GM23338 (cell line): ENCODE measurements at regions not wholly inside any gene's neighbourhood (a gene's known extent, or its start where the extent isn't known, plus 50 kb on each side); places are given as distances from the start of the nearest gene placed in this dataset.

Experiments used
- ATAC-seq: fragments of 200-7000 bp; cut with Tn5 transposase; 3 replicates; pipeline ENCODE4 v1.9.1; 2020
- DNase-seq: peaks from one replicate; pipeline ENCODE4 v3.0.0-alpha.2; 2015; ENCODE audit warnings: low spot score
- H2AFZ ChIP-seq: fragments of 200-600 bp; sonication (generic); 2 replicates; pipeline ENCODE4 v1.8.0; 2016; ENCODE audit warnings: antibody characterized with exemption, mild to moderate bottlenecking, moderate library complexity
- H3F3A ChIP-seq: fragments of 200-600 bp; sonication (generic); replicated peaks from 2 replicates; pipeline ENCODE4 v1.8.0; 2017; ENCODE audit warnings: antibody characterized with exemption, mixed run types, low read depth
- H3K27ac ChIP-seq: fragments of 200-600 bp; sonication (generic); 2 replicates; pipeline ENCODE4 v1.6.1; 2016; ENCODE audit warnings: low read depth
- H3K27me3 ChIP-seq: fragments of 200-600 bp; sonication (generic); 2 replicates; pipeline ENCODE4 v1.8.0; 2016; ENCODE audit warnings: mild to moderate bottlenecking, mixed run types, moderate library complexity; ENCODE audit not compliant: insufficient read depth
- H3K36me3 ChIP-seq: fragments of 200-600 bp; sonication (generic); 2 replicates; pipeline ENCODE4 v1.8.0; 2016; ENCODE audit warnings: mild to moderate bottlenecking; ENCODE audit not compliant: insufficient read depth
- H3K4me1 ChIP-seq: fragments of 200-600 bp; sonication (generic); 2 replicates; pipeline ENCODE4 v1.8.0; 2016; ENCODE audit warnings: mild to moderate bottlenecking, moderate library complexity; ENCODE audit not compliant: insufficient read depth
- H3K4me2 ChIP-seq: fragments of 200-600 bp; sonication (generic); 2 replicates; pipeline ENCODE4 v1.7.1; 2017; ENCODE audit warnings: mixed run types
- H3K4me3 ChIP-seq: fragments of 200-600 bp; sonication (generic); 2 replicates; pipeline ENCODE4 v1.6.1; 2016; ENCODE audit warnings: mixed run types
- H3K79me2 ChIP-seq: fragments of 200-600 bp; sonication (generic); replicated peaks from 2 replicates; pipeline ENCODE4 v1.8.0; 2017; ENCODE audit warnings: mild to moderate bottlenecking; ENCODE audit not compliant: insufficient read depth
- H3K9me2 ChIP-seq: fragments of 200-600 bp; sonication (generic); 2 replicates; pipeline ENCODE4 v1.8.0; 2017; ENCODE audit not compliant: insufficient read depth
- H4K20me1 ChIP-seq: fragments of 200-600 bp; sonication (generic); replicated peaks from 2 replicates; pipeline ENCODE4 v1.8.0; 2017; ENCODE audit warnings: mild to moderate bottlenecking; ENCODE audit not compliant: insufficient read depth
- H3K27ac Mint-ChIP-seq: 2 replicates; pipeline ENCODE4 v1.8.0; 2020; ENCODE audit warnings: inconsistent platforms, mild to moderate bottlenecking, moderate library complexity, mixed read lengths
- H3K27me3 Mint-ChIP-seq: 3 replicates; pipeline ENCODE4 v1.8.0; 2022; ENCODE audit warnings: low read depth, mild to moderate bottlenecking, moderate library complexity, mixed read lengths, inconsistent platforms; ENCODE audit not compliant: insufficient read depth, poor library complexity
- H3K36me3 Mint-ChIP-seq: 3 replicates; pipeline ENCODE4 v1.8.0; 2021; ENCODE audit warnings: low read depth, mild to moderate bottlenecking, inconsistent platforms, moderate library complexity, mixed read lengths
- H3K4me1 Mint-ChIP-seq: 3 replicates; pipeline ENCODE4 v1.8.0; 2020; ENCODE audit warnings: mild to moderate bottlenecking, inconsistent platforms, mixed read lengths
- H3K4me3 Mint-ChIP-seq: 3 replicates; pipeline ENCODE4 v1.8.0; 2021; ENCODE audit warnings: moderate library complexity, mild to moderate bottlenecking, inconsistent platforms, mixed read lengths
- H3K9me3 Mint-ChIP-seq: 3 replicates; pipeline ENCODE4 v1.8.0; 2020; ENCODE audit warnings: moderate library complexity, mild to moderate bottlenecking, inconsistent platforms, mixed read lengths
- CREB1 ChIP-seq: fragments of 250-450 bp; sonication (Bioruptor Pico); IDR thresholded peaks from 2 replicates; pipeline ENCODE4 v1.5.0; 2020; ENCODE audit warnings: low read depth, mild to moderate bottlenecking, moderate library complexity
- EZH2 ChIP-seq: fragments of 200-600 bp; sonication (generic); IDR thresholded peaks from one replicate; pipeline ENCODE4 v1.8.0; 2017; ENCODE audit warnings: antibody characterized with exemption, mild to moderate bottlenecking, low read depth; ENCODE audit not compliant: unreplicated experiment
- EZH2phosphoT487 ChIP-seq: fragments of 200-600 bp; sonication (generic); IDR thresholded peaks from one replicate; pipeline ENCODE4 v1.8.1; 2018; ENCODE audit warnings: antibody characterized with exemption; ENCODE audit not compliant: unreplicated experiment
- JUNB ChIP-seq: IDR thresholded peaks from one replicate; pipeline ENCODE4 v1.6.1; 2016; ENCODE audit warnings: antibody characterized with exemption; ENCODE audit not compliant: unreplicated experiment
- NANOG ChIP-seq: IDR thresholded peaks from 2 replicates; pipeline ENCODE4 v1.6.1; 2016; ENCODE audit warnings: antibody characterized with exemption, borderline replicate concordance
- POLR2AphosphoS5 ChIP-seq: IDR thresholded peaks from 2 replicates; pipeline ENCODE4 v1.6.1; 2016; ENCODE audit warnings: antibody characterized with exemption, low read depth
- STAT1 ChIP-seq: IDR thresholded peaks from one replicate; pipeline ENCODE4 v1.6.1; 2016; ENCODE audit warnings: antibody characterized with exemption; ENCODE audit not compliant: unreplicated experiment
- ZNF462 ChIP-seq: fragments of 250-450 bp; sonication (Bioruptor Pico); IDR thresholded peaks from 2 replicates; pipeline ENCODE4 v1.5.0; 2020; ENCODE audit warnings: mild to moderate bottlenecking, moderate library complexity
- TF ChIP-seq, protein P1 (sequence below): IDR thresholded peaks from 2 replicates; pipeline ENCODE4 v1.6.1; 2016; ENCODE audit warnings: antibody characterized with exemption
- TF ChIP-seq, protein P2 (sequence below), 2 experiments: fragments of 200-600 bp in 1 of 2; sonication (generic) in 1 of 2; conservative IDR thresholded peaks; 2 replicates each; pipeline versions ENCODE4 v1.5.1 to v1.6.1; 2016 to 2017; ENCODE audit warnings: antibody characterized with exemption in 2 of 2, low read depth in 2 of 2, mild to moderate bottlenecking in 2 of 2, moderate library complexity in 1 of 2

GRCh38 chr2:8304821-8305766 is 376.8 kb upstream of the ID2 start:
- H3K27ac ChIP-seq, result no peak overlapping the region
- H3K4me1 Mint-ChIP-seq, result peaks cover 8% of the 10 kb centered on the region; the same call in 2 of the 3 replicates
- no peak for ATAC-seq

GRCh38 chr2:8306530-8307351 is 375.1 kb upstream of the ID2 start:
- H3K27me3 ChIP-seq, result no peaks in the 10 kb centered on the region
- H3K79me2 ChIP-seq, result no peaks in the 10 kb centered on the region
- no peak overlapping the region for H2AFZ ChIP-seq
- Mint-ChIP-seq H3K4me1 (peaks cover 8% of the 10 kb centered on the region; the same call in 2 of the 3 replicates), H3K4me3 (no peak overlapping the region), H3K27ac (no peak overlapping the region), H3K9me3 (peaks cover 3% of the 10 kb centered on the region; the same call in 2 of the 3 replicates), H3K27me3 (peaks cover 14% of the 10 kb centered on the region), H3K36me3 (peaks cover 5% of the 10 kb centered on the region; the same call in 1 of the 3 replicates)
- no peak overlapping the region for H3K4me2 ChIP-seq
- 0 out of 2 replicates have a peak, but pooled peaks cover 3% of the 10 kb centered on the region for H3K4me1 ChIP-seq
- H3K27ac ChIP-seq, result no peak overlapping the region
- DNase-seq, result no peak
- H3K36me3 ChIP-seq, result no peaks in the 10 kb centered on the region
- 0 out of 2 replicates have a peak, but pooled peaks cover 3% of the 10 kb centered on the region for H3K9me2 ChIP-seq
- no peaks in the 10 kb centered on the region for H4K20me1 ChIP-seq
- no peak for ATAC-seq
- no peaks in the 10 kb centered on the region for H3F3A ChIP-seq
- no peak overlapping the region for H3K4me3 ChIP-seq
- no peak for TF ChIP-seq ZNF462
- TF ChIP-seq EZH2phosphoT487, result no peak
- no peak for TF ChIP-seq JUNB
- TF ChIP-seq EZH2, result no peak
- TF ChIP-seq CREB1 (CRISPR knock-in tag), result no peak
- TF ChIP-seq, protein P1, sequence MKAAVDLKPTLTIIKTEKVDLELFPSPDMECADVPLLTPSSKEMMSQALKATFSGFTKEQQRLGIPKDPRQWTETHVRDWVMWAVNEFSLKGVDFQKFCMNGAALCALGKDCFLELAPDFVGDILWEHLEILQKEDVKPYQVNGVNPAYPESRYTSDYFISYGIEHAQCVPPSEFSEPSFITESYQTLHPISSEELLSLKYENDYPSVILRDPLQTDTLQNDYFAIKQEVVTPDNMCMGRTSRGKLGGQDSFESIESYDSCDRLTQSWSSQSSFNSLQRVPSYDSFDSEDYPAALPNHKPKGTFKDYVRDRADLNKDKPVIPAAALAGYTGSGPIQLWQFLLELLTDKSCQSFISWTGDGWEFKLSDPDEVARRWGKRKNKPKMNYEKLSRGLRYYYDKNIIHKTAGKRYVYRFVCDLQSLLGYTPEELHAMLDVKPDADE, result no peak
- no peak for TF ChIP-seq STAT1
- TF ChIP-seq, protein P2, sequence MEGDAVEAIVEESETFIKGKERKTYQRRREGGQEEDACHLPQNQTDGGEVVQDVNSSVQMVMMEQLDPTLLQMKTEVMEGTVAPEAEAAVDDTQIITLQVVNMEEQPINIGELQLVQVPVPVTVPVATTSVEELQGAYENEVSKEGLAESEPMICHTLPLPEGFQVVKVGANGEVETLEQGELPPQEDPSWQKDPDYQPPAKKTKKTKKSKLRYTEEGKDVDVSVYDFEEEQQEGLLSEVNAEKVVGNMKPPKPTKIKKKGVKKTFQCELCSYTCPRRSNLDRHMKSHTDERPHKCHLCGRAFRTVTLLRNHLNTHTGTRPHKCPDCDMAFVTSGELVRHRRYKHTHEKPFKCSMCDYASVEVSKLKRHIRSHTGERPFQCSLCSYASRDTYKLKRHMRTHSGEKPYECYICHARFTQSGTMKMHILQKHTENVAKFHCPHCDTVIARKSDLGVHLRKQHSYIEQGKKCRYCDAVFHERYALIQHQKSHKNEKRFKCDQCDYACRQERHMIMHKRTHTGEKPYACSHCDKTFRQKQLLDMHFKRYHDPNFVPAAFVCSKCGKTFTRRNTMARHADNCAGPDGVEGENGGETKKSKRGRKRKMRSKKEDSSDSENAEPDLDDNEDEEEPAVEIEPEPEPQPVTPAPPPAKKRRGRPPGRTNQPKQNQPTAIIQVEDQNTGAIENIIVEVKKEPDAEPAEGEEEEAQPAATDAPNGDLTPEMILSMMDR (conservative IDR thresholded peaks at IDR 0.05; ENCODE audit: low read depth in 2 of 2), result no peak
- TF ChIP-seq POLR2AphosphoS5, result no peak

More at GRCh38 chr2:8304821-8305766, 376.8 kb upstream of the ID2 start:
- H3K4me3 Mint-ChIP-seq, result no peak overlapping the region
- no peak for TF ChIP-seq NANOG
- H3K27me3 Mint-ChIP-seq, result peaks cover 17% of the 10 kb centered on the region
- no peak for DNase-seq
- Histone ChIP-seq H3K4me2 (no peak overlapping the region), H4K20me1 (no peaks in the 10 kb centered on the region), H3K4me1 (0 out of 2 replicates have a peak, but pooled peaks cover 3% of the 10 kb centered on the region), H3K27me3 (no peaks in the 10 kb centered on the region), H3K4me3 (no peak overlapping the region), H2AFZ (0 out of 2 replicates have a peak overlapping the region, but pooled peaks have one; percentile 33), H3K9me2 (peaks cover 13% of the 10 kb centered on the region; the same call in 1 of the 2 replicates), H3F3A (no peaks in the 10 kb centered on the region), H3K79me2 (no peaks in the 10 kb centered on the region), H3K36me3 (no peaks in the 10 kb centered on the region)
- peaks cover 5% of the 10 kb centered on the region; the same call in 1 of the 3 replicates for H3K36me3 Mint-ChIP-seq
- H3K9me3 Mint-ChIP-seq, result no peaks in the 10 kb centered on the region; the same call in 2 of the 3 replicates
- H3K27ac Mint-ChIP-seq, result no peak overlapping the region
